Cardiac muscle cell (in vitro differentiated cells and primary cell): ENCODE measurements at regions not wholly inside any gene's neighbourhood (a gene's known extent, or its start where the extent isn't known, plus 50 kb on each side); places are given as distances from the start of the nearest gene placed in this dataset.
A peak's percentile ranks its signal among the peaks of the same experiment; 100 is the strongest.

Experiments used
- DNase-seq, 2 donors: peaks; one replicate each; pipeline versions ENCODE4 v3.0.0 to v3.0.0-alpha.2; 2010 to 2017; ENCODE audit warnings: low read depth in 1 of 2, low spot score in 1 of 2
- H3K27ac ChIP-seq: fragments of 200-600 bp; sonication (generic); 2 replicates; pipeline ENCODE4 v1.5.1; 2016
- H3K27me3 ChIP-seq: fragments of 200-600 bp; sonication (generic); 2 replicates; pipeline ENCODE4 v1.6.0; 2016; ENCODE audit warnings: control low read depth
- H3K36me3 ChIP-seq: fragments of 200-600 bp; sonication (generic); 2 replicates; pipeline ENCODE4 v1.5.1; 2016; ENCODE audit warnings: control low read depth
- H3K4me1 ChIP-seq: fragments of 200-600 bp; sonication (generic); 2 replicates; pipeline ENCODE4 v1.8.1; 2017; ENCODE audit warnings: low read depth, mild to moderate bottlenecking, mixed run types
- H3K4me3 ChIP-seq: fragments of 200-600 bp; sonication (generic); 2 replicates; pipeline ENCODE4 v1.5.1; 2016; ENCODE audit warnings: mild to moderate bottlenecking
- H3K9me3 ChIP-seq: fragments of 200-600 bp; sonication (generic); 2 replicates; pipeline ENCODE4 v1.5.1; 2017; ENCODE audit warnings: low read depth, mild to moderate bottlenecking, control low read depth
- CTCF ChIP-seq: IDR thresholded peaks from 2 replicates; pipeline ENCODE4 v1.5.1; 2012; ENCODE audit warnings: low read depth, mild to moderate bottlenecking, low read length

DNA sequence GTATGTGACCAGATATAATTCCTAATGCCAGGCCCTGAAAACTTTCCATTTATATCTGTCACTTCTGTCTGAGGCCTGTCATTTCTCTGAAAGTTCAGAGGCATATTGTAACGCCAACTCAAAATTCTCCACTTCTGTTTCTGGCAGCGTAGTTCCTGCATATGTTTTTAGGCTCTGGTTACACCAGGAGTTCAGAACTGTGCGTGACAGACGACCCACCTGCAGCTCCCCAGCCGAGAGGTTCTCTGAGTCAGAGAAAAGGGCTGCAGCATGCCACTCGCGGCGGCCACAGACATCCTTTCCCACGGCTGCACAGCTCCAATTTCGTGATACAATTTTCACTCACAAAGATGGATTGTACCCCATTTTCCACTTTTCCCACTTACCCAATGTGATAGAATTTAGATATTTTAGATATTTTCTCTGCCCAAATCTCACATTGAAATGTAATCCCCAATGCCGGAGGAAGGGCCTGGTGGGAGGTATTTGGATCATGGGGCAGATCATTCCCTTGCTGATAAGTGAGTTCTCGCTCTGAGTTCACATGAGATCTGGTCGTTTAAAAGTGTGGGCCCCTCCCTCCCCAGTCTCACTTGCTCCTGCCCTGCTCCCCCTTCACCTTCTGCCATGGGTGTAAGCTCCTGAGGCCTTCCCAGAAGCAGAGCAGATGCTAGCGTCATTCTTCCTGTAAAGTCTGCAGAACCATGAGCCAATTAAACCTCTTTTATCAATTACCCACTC is 308.1 kb downstream of the LIG4 start:
- Histone ChIP-seq H3K9me3 (no peaks in the 10 kb centered on the region), H3K27me3 (no peaks in the 10 kb centered on the region), H3K4me3 (no peak overlapping the region), H3K4me1 (no peaks in the 10 kb centered on the region), H3K27ac (no peak overlapping the region), H3K36me3 (no peaks in the 10 kb centered on the region)
- no peak for DNase-seq
- TF ChIP-seq CTCF: no peak

DNA sequence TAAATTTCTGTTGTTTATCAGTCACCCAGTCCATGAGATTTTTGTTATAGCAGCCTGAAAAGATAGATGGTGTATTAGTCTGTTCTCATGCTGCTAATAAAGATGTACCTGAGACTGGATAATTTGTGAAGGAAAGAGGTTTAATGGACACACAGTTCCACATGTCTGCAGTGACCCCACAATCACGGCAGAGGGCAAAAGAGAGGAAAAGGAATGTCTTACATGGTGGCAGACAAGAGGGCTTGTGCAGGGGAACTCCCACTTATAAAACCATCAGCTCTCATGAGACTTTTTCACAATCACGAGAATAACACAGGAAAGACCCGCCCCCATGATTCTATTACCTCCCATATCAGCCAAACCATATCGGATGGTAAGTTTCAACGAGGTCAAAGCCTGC is 309.2 kb downstream of the LIG4 start:
- no peak for TF ChIP-seq CTCF
- H3K4me3 ChIP-seq: no peak overlapping the region
- DNase-seq: no peak
- no peaks in the 10 kb centered on the region for H3K9me3 ChIP-seq
- H3K27ac ChIP-seq: no peak overlapping the region
- H3K27me3 ChIP-seq: no peaks in the 10 kb centered on the region
- no peaks in the 10 kb centered on the region for H3K4me1 ChIP-seq
- H3K36me3 ChIP-seq: no peaks in the 10 kb centered on the region

GRCh38 chr13:107901996-107902562 is 313.3 kb downstream of the LIG4 start:
- H3K9me3 ChIP-seq: no peaks in the 10 kb centered on the region
- DNase-seq: no peak
- H3K36me3 ChIP-seq: no peaks in the 10 kb centered on the region
- H3K4me1 ChIP-seq: no peaks in the 10 kb centered on the region
- no peak overlapping the region for H3K27ac ChIP-seq
- no peak overlapping the region for H3K4me3 ChIP-seq
- no peak for TF ChIP-seq CTCF
- H3K27me3 ChIP-seq: no peaks in the 10 kb centered on the region

DNA sequence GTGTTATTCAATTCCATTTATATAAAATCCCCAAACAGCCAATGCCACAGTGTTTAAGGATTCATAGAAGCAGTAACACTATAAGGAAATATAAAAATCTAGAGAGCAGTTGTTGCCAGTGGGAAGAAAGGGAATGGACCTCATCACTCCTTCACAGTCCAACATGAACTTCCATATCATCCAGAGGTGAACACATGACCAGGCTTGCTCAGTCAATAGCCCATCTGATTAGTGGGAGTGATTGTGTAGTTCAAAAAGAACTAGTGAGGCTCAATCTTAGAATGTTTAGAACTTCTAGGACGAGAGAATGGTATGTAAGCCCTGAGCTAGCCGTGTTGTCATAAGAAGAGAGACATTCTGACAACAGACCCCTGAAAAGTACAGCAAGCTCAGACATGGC is 314.1 kb downstream of the LIG4 start:
- H3K9me3 ChIP-seq: no peaks in the 10 kb centered on the region
- no peaks in the 10 kb centered on the region for H3K27me3 ChIP-seq
- no peaks in the 10 kb centered on the region for H3K4me1 ChIP-seq
- DNase-seq: no peak
- no peak for TF ChIP-seq CTCF
- no peak overlapping the region for H3K27ac ChIP-seq
- no peaks in the 10 kb centered on the region for H3K36me3 ChIP-seq
- H3K4me3 ChIP-seq: no peak overlapping the region

DNA sequence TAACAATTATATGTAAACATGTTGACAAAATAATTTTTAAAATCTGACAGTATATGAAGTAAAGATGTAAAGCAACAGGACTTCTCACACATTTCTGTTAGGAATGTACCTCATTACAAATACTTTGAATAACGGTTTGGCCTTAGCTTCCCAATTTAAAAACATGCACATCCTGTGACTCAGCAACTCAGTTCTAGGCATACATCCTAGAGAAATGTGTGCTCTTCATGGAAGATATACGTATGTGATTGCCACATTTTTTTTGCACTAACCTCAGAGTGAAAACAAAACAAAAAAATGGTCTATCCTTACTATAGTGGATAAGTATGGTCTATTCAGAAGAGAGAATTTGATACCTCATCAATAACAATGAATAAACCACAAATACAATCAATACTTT is 314.6 kb downstream of the LIG4 start:
- no peak for TF ChIP-seq CTCF
- DNase-seq: peak in 1 of 2 donors; percentile 49
- Histone ChIP-seq H3K27ac (no peak overlapping the region), H3K27me3 (no peaks in the 10 kb centered on the region), H3K4me1 (no peaks in the 10 kb centered on the region), H3K36me3 (no peaks in the 10 kb centered on the region), H3K9me3 (no peaks in the 10 kb centered on the region), H3K4me3 (no peak overlapping the region)
